ENCODE measurements at regions not wholly inside any gene's neighbourhood (a gene's known extent, or its start where the extent isn't known, plus 50 kb on each side); places are given as distances from the start of the nearest gene placed in this dataset.

GRCh38 chr18:40686836-40687235 is 1268.2 kb upstream of the PIK3C3 start:
- intact Hi-C loops (cut with DNase I), result no loop called here
- H3K27ac ChIP-seq, result no peak overlapping the region
- TF ChIP-seq POLR2AphosphoS5 (IDR thresholded peaks at IDR 0.05), result no peak
- TF ChIP-seq POLR2A (IDR thresholded peaks at IDR 0.05), result no peak
- TF ChIP-seq EP300 (IDR thresholded peaks at IDR 0.05), result no peak
- TF ChIP-seq, protein P1, sequence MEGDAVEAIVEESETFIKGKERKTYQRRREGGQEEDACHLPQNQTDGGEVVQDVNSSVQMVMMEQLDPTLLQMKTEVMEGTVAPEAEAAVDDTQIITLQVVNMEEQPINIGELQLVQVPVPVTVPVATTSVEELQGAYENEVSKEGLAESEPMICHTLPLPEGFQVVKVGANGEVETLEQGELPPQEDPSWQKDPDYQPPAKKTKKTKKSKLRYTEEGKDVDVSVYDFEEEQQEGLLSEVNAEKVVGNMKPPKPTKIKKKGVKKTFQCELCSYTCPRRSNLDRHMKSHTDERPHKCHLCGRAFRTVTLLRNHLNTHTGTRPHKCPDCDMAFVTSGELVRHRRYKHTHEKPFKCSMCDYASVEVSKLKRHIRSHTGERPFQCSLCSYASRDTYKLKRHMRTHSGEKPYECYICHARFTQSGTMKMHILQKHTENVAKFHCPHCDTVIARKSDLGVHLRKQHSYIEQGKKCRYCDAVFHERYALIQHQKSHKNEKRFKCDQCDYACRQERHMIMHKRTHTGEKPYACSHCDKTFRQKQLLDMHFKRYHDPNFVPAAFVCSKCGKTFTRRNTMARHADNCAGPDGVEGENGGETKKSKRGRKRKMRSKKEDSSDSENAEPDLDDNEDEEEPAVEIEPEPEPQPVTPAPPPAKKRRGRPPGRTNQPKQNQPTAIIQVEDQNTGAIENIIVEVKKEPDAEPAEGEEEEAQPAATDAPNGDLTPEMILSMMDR (IDR thresholded peaks at IDR 0.05), result no peak
- 8 to 22% methylated on average over 3 of the region's 3 CpGs for WGBS, 2 donors
- DNase-seq, result no peak
- no peaks in the 10 kb centered on the region for H3K27me3 ChIP-seq
- no peaks in the 10 kb centered on the region for H3K36me3 ChIP-seq
- H3K4me3 ChIP-seq, result no peak overlapping the region
- H3K4me1 ChIP-seq, result peaks cover 0 to 15% (median 9%) of the 10 kb centered on the region in 4 donors
- H3K9me3 ChIP-seq, result no peaks in the 10 kb centered on the region

DNA sequence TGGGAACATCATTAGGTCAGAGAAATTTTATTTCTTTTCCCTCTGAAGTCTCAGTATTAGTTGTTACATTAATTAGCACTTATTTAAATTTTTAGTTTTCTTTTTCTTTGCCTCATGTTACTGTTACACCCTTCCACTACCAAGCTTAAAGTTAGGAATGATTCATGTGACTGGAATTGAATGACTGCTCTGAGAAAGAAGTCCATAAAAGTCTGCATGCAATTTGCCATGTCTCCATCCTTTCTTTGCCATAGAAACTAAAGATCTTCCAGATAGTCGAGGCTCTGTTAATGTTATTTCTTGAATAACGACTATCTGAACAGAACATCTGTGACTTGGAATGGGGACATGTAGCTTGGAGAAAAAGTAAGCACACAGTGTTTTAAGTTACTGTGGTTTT is 1269.8 kb upstream of the PIK3C3 start:
- Histone ChIP-seq H3K27ac (no peak overlapping the region), H3K36me3 (no peaks in the 10 kb centered on the region), H3K27me3 (no peaks in the 10 kb centered on the region), H3K4me3 (no peak overlapping the region), H3K9me3 (no peaks in the 10 kb centered on the region), H3K4me1 (peaks cover 0 to 15% (median 9%) of the 10 kb centered on the region in 4 donors)
- intact Hi-C loops (cut with DNase I), result no loop called here
- TF ChIP-seq EP300 (IDR thresholded peaks at IDR 0.05) (no peak), POLR2AphosphoS5 (IDR thresholded peaks at IDR 0.05) (no peak), POLR2A (IDR thresholded peaks at IDR 0.05) (no peak)
- TF ChIP-seq, protein P1 (IDR thresholded peaks at IDR 0.05), result no peak
- no peak for DNase-seq
- WGBS, 2 donors, result 62 to 77% methylated on average over 2 of the region's 2 CpGs

DNA sequence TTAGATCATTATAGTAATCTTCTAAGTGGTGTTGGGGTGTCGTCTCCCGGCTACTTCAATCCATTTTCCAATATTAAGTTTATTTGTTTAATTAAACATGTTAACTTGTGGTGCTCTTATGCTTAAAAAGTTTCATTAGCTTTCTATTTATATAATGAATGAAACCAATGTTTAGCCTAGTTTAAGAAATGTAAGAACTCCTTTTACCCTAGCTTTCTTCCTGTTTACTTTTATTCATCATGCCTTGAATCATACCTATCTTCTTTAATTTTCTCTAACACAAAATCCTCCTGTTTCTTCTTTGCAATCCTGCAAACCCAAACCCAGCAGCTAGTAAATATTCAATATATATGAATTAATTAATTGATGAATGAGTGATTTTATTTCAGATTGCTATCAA is 1276.7 kb upstream of the PIK3C3 start:
- WGBS, 2 donors, result 85 to 94% methylated on average over 2 of the region's 2 CpGs
- no peak for DNase-seq
- Histone ChIP-seq H3K4me1 (no peaks in the 10 kb centered on the region), H3K9me3 (no peaks in the 10 kb centered on the region), H3K27ac (no peak overlapping the region), H3K36me3 (no peaks in the 10 kb centered on the region), H3K27me3 (no peaks in the 10 kb centered on the region), H3K4me3 (no peak overlapping the region)
- no peak for TF ChIP-seq POLR2A (IDR thresholded peaks at IDR 0.05)
- TF ChIP-seq, protein P1 (IDR thresholded peaks at IDR 0.05), result no peak
- no peak for TF ChIP-seq POLR2AphosphoS5 (IDR thresholded peaks at IDR 0.05)
- no peak for TF ChIP-seq EP300 (IDR thresholded peaks at IDR 0.05)
- intact Hi-C loops (cut with DNase I), result no loop called here

DNA sequence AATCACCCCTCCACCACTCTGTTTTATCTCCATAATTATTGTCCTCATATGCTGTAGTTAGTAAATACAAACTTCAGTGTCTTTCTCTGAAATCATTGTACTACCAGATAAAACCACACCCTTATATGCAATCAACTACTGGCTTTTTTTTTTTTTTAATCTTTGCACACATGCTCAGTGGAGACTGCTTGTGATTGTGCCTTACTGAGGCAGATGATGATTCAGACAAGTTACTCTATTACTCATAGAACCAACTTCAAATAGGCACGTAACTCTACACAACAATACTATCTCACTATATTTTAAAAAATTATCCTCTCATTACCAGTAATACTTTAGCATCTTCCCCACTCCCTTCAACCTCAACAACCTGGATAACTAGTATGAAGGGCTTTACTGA is 1278.4 kb upstream of the PIK3C3 start:
- H3K9me3 ChIP-seq, result no peaks in the 10 kb centered on the region
- H3K27ac ChIP-seq, result no peak overlapping the region
- DNase-seq, result no peak
- H3K27me3 ChIP-seq, result no peaks in the 10 kb centered on the region
- no peaks in the 10 kb centered on the region for H3K4me1 ChIP-seq
- intact Hi-C loops (cut with DNase I), result no loop called here
- H3K36me3 ChIP-seq, result no peaks in the 10 kb centered on the region
- 71 to 89% methylated on average over 1 of the region's 1 CpG for WGBS, 2 donors
- no peak for TF ChIP-seq EP300 (IDR thresholded peaks at IDR 0.05)
- TF ChIP-seq POLR2AphosphoS5 (IDR thresholded peaks at IDR 0.05), result no peak
- TF ChIP-seq, protein P1 (IDR thresholded peaks at IDR 0.05), result no peak
- no peak for TF ChIP-seq POLR2A (IDR thresholded peaks at IDR 0.05)
- H3K4me3 ChIP-seq, result no peak overlapping the region

GRCh38 chr18:40673150-40673549 is 1281.9 kb upstream of the PIK3C3 start:
- intact Hi-C loops (cut with DNase I), result no loop called here
- no peak overlapping the region for H3K4me3 ChIP-seq
- no peaks in the 10 kb centered on the region for H3K4me1 ChIP-seq
- no peaks in the 10 kb centered on the region for H3K27me3 ChIP-seq
- 72 to 80% methylated on average over 3 of the region's 3 CpGs for WGBS, 2 donors
- no peak for DNase-seq
- no peaks in the 10 kb centered on the region for H3K9me3 ChIP-seq
- TF ChIP-seq, protein P1 (IDR thresholded peaks at IDR 0.05), result no peak
- TF ChIP-seq POLR2AphosphoS5 (IDR thresholded peaks at IDR 0.05), result no peak
- TF ChIP-seq EP300 (IDR thresholded peaks at IDR 0.05), result no peak
- no peak for TF ChIP-seq POLR2A (IDR thresholded peaks at IDR 0.05)
- no peak overlapping the region for H3K27ac ChIP-seq
- no peaks in the 10 kb centered on the region for H3K36me3 ChIP-seq

Data from sigmoid colon (tissue), 6 donors.